Midbrain (tissue), 1 donor: ENCODE measurements at regions not wholly inside any gene's neighbourhood (a gene's known extent, or its start where the extent isn't known, plus 50 kb on each side); places are given as distances from the start of the nearest gene placed in this dataset.

Experiments used
- DNase-seq: peaks from one replicate; lab custom pipeline; 2025; lab: John Stamatoyannopoulos, UW

- no peak for DNase-seq
Observed at GRCh38 chr9:32294106-32294505, 90.3 kb upstream of the ACO1 start.

GRCh38 chr9:32300373-32300772 lies 84.1 kb upstream of the ACO1 start:
- DNase-seq: no peak

- DNase-seq: no peak
Observed at GRCh38 chr9:32304495-32304894, 79.9 kb upstream of the ACO1 start.

GRCh38 chr9:32306006-32306405 lies 78.4 kb upstream of the ACO1 start:
- no peak for DNase-seq

- DNase-seq: no peak
Observed at GRCh38 chr9:32319312-32319929, 65.0 kb upstream of the ACO1 start.

- DNase-seq: no peak
Observed at GRCh38 chr9:32322622-32323021, 61.8 kb upstream of the ACO1 start.

- DNase-seq: no peak
Observed at GRCh38 chr9:32326146-32326545, 58.3 kb upstream of the ACO1 start.

GRCh38 chr9:32331240-32331639 lies 53.2 kb upstream of the ACO1 start:
- DNase-seq: no peak

GRCh38 chr9:32334112-32334511 lies 50.3 kb upstream of the ACO1 start:
- no peak for DNase-seq
